NCI-H128 (cell line): ENCODE measurements at regions not wholly inside any gene's neighbourhood (a gene's known extent, or its start where the extent isn't known, plus 50 kb on each side); places are given as distances from the start of the nearest gene placed in this dataset.
"Not testable (repeated sequence)": the region's sequence is repeated elsewhere in the genome, so short reads cannot be mapped to it uniquely, and the experiment has no call there.

Source experiments
- DNase-seq: peaks from one replicate; lab custom pipeline; 2025; ENCODE audit not compliant: unreplicated experiment; lab: John Stamatoyannopoulos, UW

- no peak for DNase-seq
These were observed 539.1 kb downstream of the MFSD1 start for GRCh38 chr3:159340877-159341500.

GRCh38 chr3:159346271-159346903 is 544.5 kb downstream of the MFSD1 start:
- no peak for DNase-seq

DNA sequence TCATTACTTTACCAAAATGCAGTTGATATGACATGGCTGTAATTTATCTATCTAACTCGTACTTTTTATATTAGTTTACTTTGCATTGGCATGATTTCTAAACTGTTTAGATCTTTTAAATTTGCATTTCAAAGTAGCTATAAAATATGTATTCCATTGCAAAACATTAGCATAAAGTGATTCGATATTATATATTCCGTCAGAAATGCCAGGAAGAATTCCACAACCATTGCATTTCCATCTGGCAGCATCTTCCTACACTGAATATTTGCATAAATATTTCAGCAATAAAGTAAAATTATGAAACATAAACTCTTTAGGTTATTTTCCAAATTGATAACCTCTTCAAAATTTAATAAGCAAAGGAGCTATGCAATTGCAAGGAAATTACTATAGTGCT is 546.6 kb downstream of the MFSD1 start:
- no peak for DNase-seq

DNA sequence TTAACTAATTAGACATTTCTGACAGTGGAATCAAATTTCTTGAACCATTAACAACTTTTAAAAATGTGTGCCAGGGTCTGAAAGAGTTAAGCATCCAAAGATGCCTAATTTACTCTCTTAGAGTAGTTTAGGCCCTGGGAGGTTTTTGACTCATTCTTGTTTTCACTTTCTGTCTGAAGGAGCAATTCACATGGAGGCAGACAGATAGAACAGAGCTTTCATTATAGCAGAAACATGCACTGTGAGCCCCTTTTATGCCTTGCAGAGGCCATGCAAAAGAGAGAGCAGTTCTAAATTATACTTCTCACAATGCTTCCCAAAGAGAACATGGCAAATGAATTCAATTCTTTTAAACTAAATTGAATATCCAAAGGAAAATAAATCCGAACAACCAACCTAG is 554.8 kb downstream of the MFSD1 start:
- DNase-seq = no peak

DNA sequence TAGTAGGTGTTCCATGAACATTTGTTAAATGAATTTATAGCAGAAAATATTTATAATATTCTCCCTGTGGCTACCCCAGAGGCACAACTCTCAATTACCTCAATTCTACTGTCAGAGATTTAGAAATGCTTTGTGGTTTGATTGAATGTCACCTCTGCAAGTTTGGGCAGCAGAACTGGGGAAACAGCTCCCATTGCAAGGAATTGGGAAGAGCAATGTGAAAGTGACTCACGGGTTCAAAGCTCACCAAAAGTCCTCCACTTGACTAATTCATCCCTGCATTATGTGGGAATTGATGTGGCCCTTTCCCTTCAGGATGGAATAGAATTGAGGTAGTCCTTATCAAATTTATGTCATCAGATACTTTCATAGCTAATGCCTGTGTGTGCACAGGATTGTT is 562.7 kb downstream of the MFSD1 start:
- DNase-seq = no peak

- DNase-seq = no peak
These were observed 564.6 kb downstream of the MFSD1 start for GRCh38 chr3:159366476-159366875.

GRCh38 chr3:159371961-159372360 is 570.1 kb downstream of the MFSD1 start:
- DNase-seq = no peak

- DNase-seq = peak; percentile 54
These were observed 576.7 kb downstream of the MFSD1 start for GRCh38 chr3:159378396-159379194.

DNA sequence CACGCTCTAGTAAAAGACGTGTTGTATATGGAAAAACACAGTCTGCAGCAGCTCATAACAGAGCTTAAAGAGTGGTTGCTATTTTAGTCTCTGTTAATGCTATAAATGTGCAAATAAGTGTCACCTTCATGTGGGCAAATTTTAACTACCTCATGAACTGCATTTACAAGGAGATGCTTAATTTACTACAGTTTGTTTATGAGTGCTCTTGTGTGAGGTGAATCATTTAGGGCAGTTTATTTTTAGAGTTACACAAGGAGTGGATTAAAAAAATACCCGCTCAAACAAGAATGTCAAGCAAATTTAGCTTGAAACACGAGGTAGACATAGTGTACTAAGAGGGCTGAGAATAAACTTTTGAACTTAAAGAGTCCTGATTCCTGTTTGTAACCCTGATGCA is 579.0 kb downstream of the MFSD1 start:
- no peak for DNase-seq

GRCh38 chr3:159390656-159391212 is 588.9 kb downstream of the MFSD1 start:
- no peak for DNase-seq

DNA sequence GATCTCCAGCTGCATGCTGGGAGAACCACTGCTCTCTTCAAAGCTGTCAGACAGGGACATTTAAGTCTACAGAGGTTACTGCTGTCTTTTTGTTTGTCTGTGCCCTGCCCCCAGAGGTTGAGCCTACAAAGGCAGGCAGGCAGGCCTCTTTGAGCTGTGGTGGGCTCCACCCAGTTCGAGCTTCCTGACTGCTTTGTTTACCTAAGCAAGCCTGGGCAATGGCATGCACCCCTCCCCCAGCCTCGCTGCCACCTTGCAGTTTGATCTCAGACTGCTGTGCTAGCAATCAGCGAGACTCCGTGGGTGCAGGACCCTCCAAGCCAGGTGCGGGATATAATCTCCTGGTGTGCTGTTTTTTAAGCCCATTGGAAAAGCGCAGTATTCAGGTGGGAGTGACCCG is 591.0 kb upstream of the IL12A start:
- DNase-seq = not testable (repeated sequence)

DNA sequence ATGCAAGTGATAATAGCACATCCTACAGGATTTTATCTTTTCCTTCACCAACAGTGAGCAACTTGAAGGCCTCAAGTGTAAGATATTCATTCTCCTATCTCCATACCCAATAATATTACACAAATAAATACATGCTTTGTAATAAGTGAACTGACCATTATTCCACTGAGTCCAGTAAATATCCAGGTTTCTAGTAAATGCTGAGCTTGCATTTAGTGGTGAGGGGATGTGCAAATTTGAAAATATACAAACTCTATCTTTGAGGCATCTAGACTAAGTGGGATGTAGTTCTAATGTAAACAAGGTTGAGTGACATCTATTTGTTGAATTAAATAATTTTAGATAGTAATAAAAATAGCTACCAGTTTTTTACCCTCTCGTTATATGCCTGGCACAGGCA is 587.6 kb upstream of the IL12A start:
- no peak for DNase-seq

- not testable (repeated sequence) for DNase-seq
These were observed 578.9 kb upstream of the IL12A start for GRCh38 chr3:159409711-159410110.

GRCh38 chr3:159413319-159413718 is 575.3 kb upstream of the IL12A start:
- no peak for DNase-seq

DNA sequence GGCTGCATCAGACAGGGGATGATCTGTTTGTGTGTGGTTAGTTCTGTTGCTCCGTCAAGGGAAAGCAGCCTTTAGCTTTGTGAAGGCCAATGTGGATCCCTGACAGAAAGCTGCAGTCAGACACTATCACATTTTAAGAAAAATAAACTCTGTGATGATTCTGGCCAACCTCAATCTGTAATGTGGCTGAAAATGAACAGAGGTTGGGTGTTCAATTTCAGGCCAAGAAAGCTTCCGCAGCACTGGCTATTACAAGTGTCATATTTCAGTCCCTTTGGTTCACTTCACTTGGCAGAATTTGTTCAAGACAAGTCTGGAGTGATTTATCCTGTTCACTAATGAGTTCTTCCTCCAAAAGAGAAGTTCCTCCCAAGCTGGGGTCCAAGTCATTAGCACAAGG is 571.8 kb upstream of the IL12A start:
- no peak for DNase-seq

DNA sequence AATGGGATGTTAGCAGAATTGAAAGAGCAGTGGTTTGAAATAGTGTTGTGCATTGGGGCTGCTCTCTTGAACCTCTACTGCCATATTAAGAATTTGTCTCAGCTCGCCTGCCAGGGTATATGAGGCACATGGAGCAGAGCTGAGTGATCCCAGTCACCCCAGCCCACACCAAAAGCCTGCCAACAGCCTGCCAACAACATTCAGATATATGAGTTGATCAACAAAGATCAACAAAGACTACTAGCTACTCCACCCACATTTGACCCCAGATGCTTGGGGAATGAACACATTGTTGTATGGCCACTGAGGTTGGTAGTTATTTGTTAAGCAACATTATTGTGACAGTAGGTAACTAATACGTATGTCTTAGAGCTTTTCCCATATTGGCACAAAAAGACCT is 570.9 kb upstream of the IL12A start:
- no peak for DNase-seq

DNA sequence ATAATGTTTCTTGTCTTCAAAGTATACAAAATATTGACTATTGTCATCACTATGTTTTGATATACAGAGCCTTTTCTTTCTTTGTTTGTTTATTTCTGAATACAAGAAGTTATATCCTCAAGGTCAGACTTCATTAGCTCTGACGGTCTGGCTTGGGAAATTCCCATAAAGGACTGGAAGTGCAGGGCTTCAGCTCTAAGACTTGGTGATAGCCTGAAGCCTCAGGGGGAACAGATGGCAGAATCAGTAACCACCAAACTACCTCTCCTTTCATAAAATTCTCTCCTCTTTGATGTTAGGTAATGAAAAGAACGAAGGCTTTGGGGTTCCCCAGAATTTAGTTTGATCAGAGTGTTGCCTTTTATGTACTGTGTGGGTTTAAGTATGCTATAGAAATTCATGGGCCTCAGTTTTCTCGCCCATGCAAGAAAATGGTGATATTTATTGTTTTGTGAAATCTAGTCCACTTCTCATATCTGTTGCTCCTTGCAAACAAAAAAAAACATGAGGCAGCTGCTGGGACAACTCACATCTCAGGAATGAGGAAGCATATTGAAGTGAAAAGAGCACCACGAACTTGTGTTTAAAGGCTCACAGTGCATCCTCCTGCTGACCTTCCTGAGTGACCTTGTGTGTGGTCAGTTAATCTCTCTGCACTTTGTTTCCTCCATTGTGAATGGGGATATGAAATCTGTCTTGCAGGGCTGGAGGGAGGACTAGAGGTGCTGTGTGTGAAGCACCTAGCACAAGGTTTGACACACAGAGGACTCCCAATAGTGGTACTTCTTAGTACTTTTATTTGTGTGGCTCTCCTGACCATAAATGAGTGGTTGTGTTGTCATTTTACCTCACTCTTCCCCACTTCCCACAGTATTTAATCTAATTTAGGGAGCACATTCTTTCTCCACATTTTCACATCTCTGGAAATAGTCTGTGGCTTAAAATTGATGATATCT is 569.8 kb upstream of the IL12A start:
- no peak for DNase-seq

- no peak for DNase-seq
These were observed 558.9 kb upstream of the IL12A start for GRCh38 chr3:159429702-159430101.

DNA sequence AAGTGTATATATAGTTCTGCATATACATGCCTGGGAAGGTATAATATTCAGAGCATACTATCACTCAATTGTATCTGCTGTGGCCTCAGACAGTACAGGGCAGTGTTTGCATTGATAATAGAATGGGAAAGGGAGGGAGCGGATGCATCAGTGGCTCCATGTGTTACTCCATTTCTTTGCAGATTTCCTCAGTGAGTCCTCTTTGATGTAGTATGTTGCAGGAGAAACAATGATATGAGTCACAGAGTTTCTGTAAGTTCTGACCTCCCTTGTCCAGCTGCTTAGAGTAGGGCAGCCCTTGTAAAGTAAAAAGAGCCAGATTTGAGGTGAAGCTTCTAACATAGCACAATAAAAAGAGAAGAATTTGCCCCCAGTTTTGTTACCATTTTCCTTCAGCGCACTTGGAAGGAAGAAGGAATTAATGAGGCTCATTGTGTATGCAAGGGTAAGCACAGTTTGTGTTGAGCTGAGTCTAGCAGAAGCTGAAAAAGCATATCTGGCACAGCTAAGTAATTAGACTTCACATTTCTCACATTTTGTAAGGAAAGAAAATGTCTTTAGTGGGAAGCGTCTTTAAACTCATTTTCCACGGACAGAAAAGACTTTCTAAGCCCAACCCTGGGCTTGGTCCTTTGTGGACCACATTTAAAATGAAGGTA is 555.8 kb upstream of the IL12A start:
- no peak for DNase-seq

- DNase-seq = no peak
These were observed 549.3 kb upstream of the IL12A start for GRCh38 chr3:159439346-159439745.
